Nucleus accumbens (tissue), 56 donors: ENCODE measurements at regions not wholly inside any gene's neighbourhood (a gene's known extent, or its start where the extent isn't known, plus 50 kb on each side); places are given as distances from the start of the nearest gene placed in this dataset.
"Not testable (repeated sequence)": the region's sequence is repeated elsewhere in the genome, so short reads cannot be mapped to it uniquely, and the experiment has no call there.

ENCODE experiments used
- DNase-seq, 56 donors: peaks; one replicate each; lab custom pipeline; 2025; lab: John Stamatoyannopoulos, UW

- peak in 14 of 56 donors; percentile 9 to 52 (median 25) for DNase-seq
Observed at GRCh38 chr17:77036841-77037381, 103.9 kb upstream of the SEC14L1 start.

DNA sequence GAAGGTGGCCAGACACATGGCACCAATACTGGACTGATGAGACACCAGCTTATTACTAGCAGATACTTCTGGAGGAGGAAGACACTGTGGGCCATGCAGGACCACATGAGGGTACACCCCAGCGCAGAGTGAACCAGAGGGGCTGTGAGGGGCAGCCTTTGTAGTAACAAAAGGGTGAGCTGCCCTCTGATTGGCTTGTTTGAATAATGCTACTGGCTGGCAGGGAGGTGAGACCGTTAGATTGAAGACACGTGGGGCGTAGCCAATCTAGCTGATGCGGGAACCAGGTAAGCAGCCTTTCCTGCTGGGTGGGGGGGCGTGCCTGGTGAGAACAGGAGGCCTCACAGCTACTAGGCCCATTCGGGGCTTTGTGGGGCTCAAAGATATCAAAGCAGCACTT is 102.8 kb upstream of the SEC14L1 start:
- DNase-seq, result no peak

- DNase-seq, result no peak
Observed at GRCh38 chr17:77038884-77039555, 101.7 kb upstream of the SEC14L1 start.

- DNase-seq, result peak in 26 of 56 donors; percentile 13 to 71 (median 38)
Observed at GRCh38 chr17:77042476-77043231, 98.1 kb upstream of the SEC14L1 start.

- DNase-seq, result peak in 4 of 56 donors; percentile 11 to 49 (median 18)
Observed at GRCh38 chr17:77045441-77046041, 95.2 kb upstream of the SEC14L1 start.

GRCh38 chr17:77049440-77049839 is 91.3 kb upstream of the SEC14L1 start:
- DNase-seq, result peak in 3 of 56 donors; percentile 3 to 22 (median 11)

DNA sequence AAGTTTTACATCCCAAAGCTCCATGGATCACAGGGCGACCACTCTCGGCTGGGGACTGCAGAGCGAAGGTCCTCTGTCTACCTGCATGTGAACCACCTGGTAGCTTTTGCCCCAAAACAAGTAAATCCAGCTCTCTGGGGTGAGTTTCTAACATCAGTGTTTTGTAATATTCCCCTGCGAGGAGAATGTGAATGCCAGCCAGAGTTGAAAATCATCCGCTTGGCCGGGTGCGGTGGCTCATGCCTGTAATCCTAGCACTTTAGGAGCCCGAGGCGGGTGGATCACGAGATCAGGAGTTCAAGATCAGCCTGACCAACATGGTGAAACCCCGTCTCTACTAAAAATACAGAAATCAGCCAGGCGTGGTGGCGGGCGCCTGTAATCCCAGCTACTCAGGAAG is 89.9 kb upstream of the SEC14L1 start:
- not testable (repeated sequence) for DNase-seq

GRCh38 chr17:77054936-77055335 is 85.8 kb upstream of the SEC14L1 start:
- no peak for DNase-seq

GRCh38 chr17:77055453-77055852 is 85.3 kb upstream of the SEC14L1 start:
- no peak for DNase-seq

DNA sequence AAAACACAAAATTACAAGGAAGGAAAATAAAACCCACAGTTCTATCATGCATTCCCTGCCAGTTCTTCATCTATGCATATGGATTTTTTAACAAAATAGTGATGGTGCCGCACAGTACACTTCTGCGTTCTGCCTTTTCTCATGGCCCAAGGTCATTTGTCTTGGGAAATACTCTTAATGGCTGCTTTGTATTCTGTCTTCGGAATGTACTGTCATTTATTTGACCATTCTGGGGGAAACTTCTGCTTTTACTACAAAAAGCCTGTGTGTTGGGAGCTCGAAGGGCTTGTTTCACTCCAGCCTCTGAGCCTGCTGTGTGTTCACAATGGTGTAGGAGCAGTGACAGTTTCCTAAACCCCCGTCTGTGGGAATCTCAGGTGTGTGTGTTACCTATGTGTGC is 82.8 kb upstream of the SEC14L1 start:
- no peak for DNase-seq

DNA sequence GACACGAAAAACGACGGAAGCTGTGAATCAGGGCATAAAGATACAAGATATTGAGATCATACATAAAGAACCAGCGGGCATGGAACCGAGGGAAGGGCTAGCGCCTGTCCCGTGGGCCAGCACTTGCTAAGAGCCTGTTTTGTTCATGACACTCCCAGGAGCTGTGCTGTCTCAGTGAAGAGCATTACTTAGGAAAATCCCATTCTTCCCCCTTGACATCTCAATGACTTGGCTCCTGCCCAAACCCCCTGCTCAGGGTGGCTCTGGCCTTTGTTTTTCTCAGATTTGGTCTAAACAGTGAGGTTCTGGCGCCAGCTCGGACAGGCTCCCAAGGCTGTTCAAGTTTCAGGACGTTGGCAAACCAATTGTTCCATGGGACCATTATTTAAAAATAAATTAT is 79.1 kb upstream of the SEC14L1 start:
- no peak for DNase-seq

DNA sequence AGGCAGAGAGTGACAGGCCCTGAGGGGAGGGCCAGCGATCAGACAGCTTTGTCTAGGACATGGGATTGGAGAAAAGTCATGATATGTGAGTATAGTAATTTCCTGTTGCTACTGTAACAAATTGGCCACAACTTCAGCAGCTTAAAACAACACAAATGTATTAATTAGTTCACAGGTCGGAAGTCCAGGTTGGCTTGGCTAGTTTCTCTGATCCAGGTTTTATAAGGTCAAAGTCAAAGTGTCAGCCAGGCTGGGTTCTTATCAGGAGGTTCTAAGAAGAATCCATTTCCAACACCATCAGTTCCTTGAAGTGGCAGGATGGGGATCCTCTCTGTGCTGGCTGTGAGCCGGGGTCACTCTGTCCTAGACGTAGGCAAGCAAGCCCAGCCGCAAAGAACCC is 76.2 kb upstream of the SEC14L1 start:
- no peak for DNase-seq

DNA sequence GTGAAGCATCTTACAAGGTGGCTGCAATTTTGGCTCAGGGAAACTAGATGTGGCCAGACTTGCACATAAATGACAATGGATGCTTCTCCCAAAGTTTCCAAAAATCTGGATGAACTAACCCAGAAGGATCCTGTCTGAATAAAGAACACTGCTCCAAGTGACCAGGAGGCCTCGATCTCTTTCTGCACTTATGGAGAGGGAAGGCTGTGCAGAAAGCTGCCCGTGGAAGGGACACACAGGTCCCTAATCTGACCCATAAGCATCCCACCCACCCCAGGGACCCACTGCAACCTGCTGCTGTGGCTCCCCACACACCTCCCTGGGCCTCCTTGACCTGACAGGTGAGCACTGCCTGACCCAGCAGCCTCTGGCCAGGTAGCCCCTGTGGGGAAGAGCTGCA is 74.6 kb upstream of the SEC14L1 start:
- no peak for DNase-seq

DNA sequence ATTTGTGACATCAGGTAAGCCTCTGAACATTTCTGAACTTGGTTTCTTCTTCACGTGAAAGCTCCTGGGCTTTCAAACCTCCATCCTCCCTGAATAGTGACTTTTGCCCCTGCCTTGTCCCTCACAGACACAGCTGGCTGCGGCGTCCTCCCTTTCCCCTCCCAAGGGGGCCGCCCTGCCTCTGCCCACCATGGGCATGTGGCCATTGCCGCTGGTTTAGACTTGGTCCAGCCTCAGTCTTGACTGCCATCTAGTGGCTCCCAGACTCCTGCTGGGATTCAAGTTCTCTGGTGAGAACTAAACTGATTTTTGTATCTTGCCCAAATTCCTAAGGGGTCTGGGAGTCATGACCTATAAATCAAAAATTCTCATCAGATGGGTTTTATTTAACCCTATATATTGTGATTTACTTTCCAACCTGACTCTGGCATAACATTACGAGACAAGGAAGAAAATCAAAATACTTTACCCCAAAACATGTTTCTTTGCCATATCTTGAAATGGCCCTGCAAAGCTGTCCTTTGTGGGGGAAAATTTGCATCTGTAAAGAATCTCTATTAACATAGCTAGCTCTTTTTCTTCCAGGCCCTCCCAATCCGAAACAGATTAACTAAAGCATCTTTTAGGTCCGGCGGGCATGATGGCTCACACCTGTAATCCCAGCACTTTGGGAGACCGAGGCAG is 73.9 kb upstream of the SEC14L1 start:
- DNase-seq, result peak in 35 of 56 donors; percentile 2 to 71 (median 21)

DNA sequence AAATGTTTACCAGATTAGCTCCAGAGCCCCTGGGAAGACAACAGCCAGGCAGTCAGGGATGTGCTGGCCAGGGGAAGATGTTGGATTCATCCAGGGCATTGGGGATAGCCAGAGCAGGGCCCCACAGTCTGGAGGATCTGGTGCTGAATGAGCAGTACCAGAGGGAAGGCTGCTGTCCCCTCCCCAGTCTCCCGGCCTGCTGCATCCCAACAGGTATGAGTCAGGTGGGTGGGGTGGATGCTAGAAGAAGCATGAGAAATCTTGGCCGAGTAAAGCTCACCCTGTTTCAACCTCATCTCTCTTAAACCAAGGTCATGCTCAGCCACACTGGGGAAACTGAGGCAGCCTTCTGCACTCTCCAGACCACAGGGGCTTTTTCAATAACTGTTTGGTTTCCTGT is 71.9 kb upstream of the SEC14L1 start:
- DNase-seq, result no peak

- no peak for DNase-seq
Observed at GRCh38 chr17:77070888-77071279, 69.9 kb upstream of the SEC14L1 start.

GRCh38 chr17:77071925-77072490 is 68.8 kb upstream of the SEC14L1 start:
- DNase-seq, result no peak

GRCh38 chr17:77072670-77073069 is 68.1 kb upstream of the SEC14L1 start:
- no peak for DNase-seq

- DNase-seq, result no peak
Observed at GRCh38 chr17:77074681-77075080, 66.1 kb upstream of the SEC14L1 start.

DNA sequence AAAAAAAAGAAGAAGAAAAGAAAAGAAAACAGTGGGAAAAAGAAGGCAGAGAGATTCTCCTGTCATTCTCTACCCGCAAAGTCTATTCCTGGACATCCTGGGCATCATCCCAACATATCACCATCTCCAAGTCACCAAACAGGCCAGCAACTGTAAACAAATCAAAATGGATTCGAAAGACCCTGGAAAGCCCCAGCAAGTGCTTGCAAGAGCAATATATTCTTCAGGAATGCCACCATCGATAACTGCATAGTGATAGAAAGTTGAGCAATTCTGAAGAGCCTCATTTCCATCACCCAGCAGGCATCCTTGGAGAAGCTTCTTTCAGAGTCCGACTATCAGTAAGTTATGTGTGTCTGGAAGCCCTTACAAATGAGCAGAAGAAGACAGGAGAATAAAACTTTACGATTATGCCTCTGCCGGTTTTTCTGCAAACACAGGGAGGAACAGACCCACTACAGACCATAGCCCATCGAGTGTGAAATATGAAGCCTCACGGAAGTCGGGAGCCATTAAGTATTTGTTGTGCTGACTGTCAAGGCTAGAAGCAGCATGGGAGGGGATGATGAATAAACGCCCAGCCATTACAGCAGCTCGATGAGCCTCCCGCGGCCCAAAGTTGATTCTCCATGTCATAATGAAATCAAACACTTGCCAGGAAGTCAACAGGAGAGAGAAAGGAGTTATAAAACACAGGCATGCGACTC is 64.5 kb upstream of the SEC14L1 start:
- DNase-seq, result no peak
